Peyer's patch (tissue), 4 donors: ENCODE measurements at regions not wholly inside any gene's neighbourhood (a gene's known extent, or its start where the extent isn't known, plus 50 kb on each side); places are given as distances from the start of the nearest gene placed in this dataset.
A peak's percentile ranks its signal among the peaks of the same experiment; 100 is the strongest.

ENCODE experiments used
- DNase-seq, 3 donors: peaks; one replicate each; pipeline ENCODE4 v3.0.0-alpha.2; 2017 to 2019
- H3K27ac ChIP-seq, 4 donors: fragments of 200-600 bp; sonication (generic); one replicate each; pipeline ENCODE4 v1.5.1; 2016 to 2019
- H3K27me3 ChIP-seq, 2 donors: fragments of 200-600 bp; sonication (generic); one replicate each; pipeline ENCODE4 v1.5.1; 2019
- H3K36me3 ChIP-seq, 3 donors: fragments of 200-600 bp; sonication (generic); one replicate each; pipeline ENCODE4 v1.5.1; 2016 to 2019
- H3K4me1 ChIP-seq, 4 donors: fragments of 200-600 bp; sonication (generic); one replicate each; pipeline ENCODE4 v1.5.1; 2016 to 2019
- H3K4me3 ChIP-seq, 4 donors: fragments of 200-600 bp; sonication (generic); 1 replicate in 3 of 4; 2 replicates in 1 of 4; pipeline ENCODE4 v1.5.1; 2016 to 2019; ENCODE audit warnings: mild to moderate bottlenecking in 1 of 4
- H3K9me3 ChIP-seq, 4 donors: fragments of 200-600 bp; sonication (generic); one replicate each; pipeline ENCODE4 v1.5.1; 2016 to 2019; ENCODE audit warnings: mild to moderate bottlenecking in 1 of 4
- POLR2A ChIP-seq, 2 donors: fragments of 450-650 bp; IDR thresholded peaks; one replicate each; pipeline ENCODE4 v1.5.1; 2017; ENCODE audit warnings: antibody characterized with exemption in 2 of 2, mild to moderate bottlenecking in 2 of 2, moderate library complexity in 2 of 2
- TF ChIP-seq, protein P1 (sequence below), 6 experiments: fragments of 450-650 bp in 4 of 6; fragments of 200-600 bp in 2 of 6; sonication (generic) in 1 of 6; IDR thresholded peaks; one replicate each; pipeline ENCODE4 v1.5.1; 2017 to 2019; ENCODE audit warnings: antibody characterized with exemption in 6 of 6, mild to moderate bottlenecking in 3 of 6, moderate library complexity in 1 of 6

DNA sequence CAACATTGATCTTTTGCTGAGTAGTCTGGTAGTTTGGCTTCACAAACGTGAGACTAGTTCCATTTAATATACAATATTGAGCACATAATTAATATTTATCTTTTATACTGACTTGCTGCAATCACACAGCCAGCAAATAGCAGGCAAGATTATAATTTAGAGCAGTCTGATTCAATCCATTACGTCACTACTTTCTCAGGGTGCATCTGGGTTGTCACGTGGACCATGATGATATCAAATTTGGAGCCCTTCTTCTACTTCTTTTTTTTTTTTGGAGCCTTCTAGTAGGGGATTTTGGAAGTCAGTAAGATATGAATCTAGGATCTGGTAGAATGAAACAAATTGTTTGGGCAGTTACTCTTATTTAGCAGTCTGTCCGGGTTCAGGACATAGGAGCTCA, 100.6 kb upstream of the SLC5A9 start:
- Histone ChIP-seq H3K4me3 (no peak overlapping the region), H3K27me3 (no peaks in the 10 kb centered on the region), H3K27ac (no peak overlapping the region), H3K9me3 (no peaks in the 10 kb centered on the region), H3K4me1 (no peaks in the 10 kb centered on the region), H3K36me3 (no peaks in the 10 kb centered on the region)
- DNase-seq = no peak
- TF ChIP-seq POLR2A (IDR thresholded peaks at IDR 0.05) = no peak
- TF ChIP-seq, protein P1, sequence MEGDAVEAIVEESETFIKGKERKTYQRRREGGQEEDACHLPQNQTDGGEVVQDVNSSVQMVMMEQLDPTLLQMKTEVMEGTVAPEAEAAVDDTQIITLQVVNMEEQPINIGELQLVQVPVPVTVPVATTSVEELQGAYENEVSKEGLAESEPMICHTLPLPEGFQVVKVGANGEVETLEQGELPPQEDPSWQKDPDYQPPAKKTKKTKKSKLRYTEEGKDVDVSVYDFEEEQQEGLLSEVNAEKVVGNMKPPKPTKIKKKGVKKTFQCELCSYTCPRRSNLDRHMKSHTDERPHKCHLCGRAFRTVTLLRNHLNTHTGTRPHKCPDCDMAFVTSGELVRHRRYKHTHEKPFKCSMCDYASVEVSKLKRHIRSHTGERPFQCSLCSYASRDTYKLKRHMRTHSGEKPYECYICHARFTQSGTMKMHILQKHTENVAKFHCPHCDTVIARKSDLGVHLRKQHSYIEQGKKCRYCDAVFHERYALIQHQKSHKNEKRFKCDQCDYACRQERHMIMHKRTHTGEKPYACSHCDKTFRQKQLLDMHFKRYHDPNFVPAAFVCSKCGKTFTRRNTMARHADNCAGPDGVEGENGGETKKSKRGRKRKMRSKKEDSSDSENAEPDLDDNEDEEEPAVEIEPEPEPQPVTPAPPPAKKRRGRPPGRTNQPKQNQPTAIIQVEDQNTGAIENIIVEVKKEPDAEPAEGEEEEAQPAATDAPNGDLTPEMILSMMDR (IDR thresholded peaks at IDR 0.05) = no peak

GRCh38 chr1:48120621-48121020, 101.9 kb upstream of the SLC5A9 start:
- Histone ChIP-seq H3K27me3 (no peaks in the 10 kb centered on the region), H3K36me3 (no peaks in the 10 kb centered on the region)

GRCh38 chr1:48115835-48116234, 106.7 kb upstream of the SLC5A9 start:
- no peaks in the 10 kb centered on the region for H3K9me3 ChIP-seq
- no peak for TF ChIP-seq POLR2A (IDR thresholded peaks at IDR 0.05)
- TF ChIP-seq, protein P1 (IDR thresholded peaks at IDR 0.05) = no peak
- H3K27ac ChIP-seq = no peak overlapping the region
- H3K4me1 ChIP-seq = no peaks in the 10 kb centered on the region
- no peak overlapping the region for H3K4me3 ChIP-seq
- H3K36me3 ChIP-seq = no peaks in the 10 kb centered on the region
- DNase-seq = no peak
- no peaks in the 10 kb centered on the region for H3K27me3 ChIP-seq

More at GRCh38 chr1:48120621-48121020, 101.9 kb upstream of the SLC5A9 start:
- no peak overlapping the region for H3K27ac ChIP-seq
- no peak overlapping the region for H3K4me3 ChIP-seq
- DNase-seq = no peak
- no peak for TF ChIP-seq POLR2A (IDR thresholded peaks at IDR 0.05)
- TF ChIP-seq, protein P1 (IDR thresholded peaks at IDR 0.05) = no peak
- no peaks in the 10 kb centered on the region for H3K9me3 ChIP-seq
- no peaks in the 10 kb centered on the region for H3K4me1 ChIP-seq

- no peak overlapping the region for H3K27ac ChIP-seq
- no peaks in the 10 kb centered on the region for H3K27me3 ChIP-seq
- no peaks in the 10 kb centered on the region for H3K9me3 ChIP-seq
- DNase-seq = no peak
- no peaks in the 10 kb centered on the region for H3K36me3 ChIP-seq
- no peak overlapping the region for H3K4me3 ChIP-seq
- TF ChIP-seq, protein P1 (IDR thresholded peaks at IDR 0.05) = no peak
- no peak for TF ChIP-seq POLR2A (IDR thresholded peaks at IDR 0.05)
- H3K4me1 ChIP-seq = no peaks in the 10 kb centered on the region
Measured at GRCh38 chr1:48114596-48115382, 107.7 kb upstream of the SLC5A9 start.

GRCh38 chr1:48109390-48110013, 112.3 kb upstream of the TRABD2B start:
- Histone ChIP-seq H3K4me1 (no peaks in the 10 kb centered on the region), H3K4me3 (no peak overlapping the region), H3K27ac (no peak overlapping the region), H3K27me3 (no peaks in the 10 kb centered on the region), H3K36me3 (no peaks in the 10 kb centered on the region), H3K9me3 (no peaks in the 10 kb centered on the region)
- DNase-seq = no peak
- TF ChIP-seq POLR2A (IDR thresholded peaks at IDR 0.05) = no peak
- TF ChIP-seq, protein P1 (IDR thresholded peaks at IDR 0.05) = peak in 5 of 6 experiments; percentile 17 to 91 (median 86)
